OCI-LY3 (cell line): ENCODE measurements at regions not wholly inside any gene's neighbourhood (a gene's known extent, or its start where the extent isn't known, plus 50 kb on each side); places are given as distances from the start of the nearest gene placed in this dataset.

Experiments
- CTCF ChIP-seq: fragments of 200-600, 300-600 bp; sonication (generic); IDR thresholded peaks from 2 replicates; pipeline ENCODE4 v1.5.1; 2014; ENCODE audit warnings: antibody characterized with exemption, low read length, low read depth
- EZH2phosphoT487 ChIP-seq: fragments of 200-600 bp; shearing (Covaris generic); IDR thresholded peaks from 2 replicates; pipeline ENCODE4 v1.6.1; 2018; ENCODE audit warnings: antibody characterized with exemption, mixed run types, low read depth

GRCh38 chr3:115281697-115282675 lies 134.9 kb upstream of the ZBTB20 start:
- TF ChIP-seq CTCF (no peak), EZH2phosphoT487 (no peak)
